ENCODE measurements at regions not wholly inside any gene's neighbourhood (a gene's known extent, or its start where the extent isn't known, plus 50 kb on each side); places are given as distances from the start of the nearest gene placed in this dataset.

- Histone ChIP-seq H3K36me3 (ENCODE audit: insufficient read depth, low read length) (no peaks in the 10 kb centered on the region), H4K20me1 (ENCODE audit: insufficient read depth, low read length) (no peaks in the 10 kb centered on the region), H3K9me3 (ENCODE audit: low read length) (no peaks in the 10 kb centered on the region), H3K4me2 (ENCODE audit: low read length) (no peak overlapping the region), H3K9me2 (ENCODE audit: insufficient read depth, low read length) (no peaks in the 10 kb centered on the region), H2AFZ (ENCODE audit: low read length) (no peak overlapping the region), H3K79me2 (ENCODE audit: insufficient read depth, low read depth, low read length) (no peaks in the 10 kb centered on the region), H3K27ac (ENCODE audit: low read depth, low read length, poor library complexity, severe bottlenecking) (no peak overlapping the region), H3K4me1 (ENCODE audit: insufficient read depth, low read length, poor library complexity, severe bottlenecking) (peaks cover 5% of the 10 kb centered on the region), H3K4me3 (ENCODE audit: low read depth, low read length, poor library complexity, severe bottlenecking) (no peak overlapping the region)
- ChIA-PET CTCF (ENCODE audit: unreplicated experiment) (no interaction called here), POLR2A (interaction anchor here (2.9 kb wide), 1 partner anchor 25 kb away, joined by 33 read pairs; a partner anchor contains a TSS)
- TF ChIP-seq CTCF (conservative IDR thresholded peaks at IDR 0.05; ENCODE audit: low read length) (no peak), EZH2phosphoT487 (IDR thresholded peaks at IDR 0.05; ENCODE audit: borderline replicate concordance, low read depth, low read length) (no peak)
- DNase-seq (ENCODE audit: low spot score), result no peak
- intact Hi-C loops (cut with micrococcal nuclease; ENCODE audit: unreplicated experiment), result no loop called here
- no TSS peak for BruUV-seq (replicated peaks)
These were observed 62.0 kb downstream of the HFE start for GRCh38 chr6:26149240-26149639.

- peaks cover 14% of the 10 kb centered on the region for H3K4me1 ChIP-seq (ENCODE audit: insufficient read depth, low read length, poor library complexity, severe bottlenecking)
- H3K79me2 ChIP-seq (ENCODE audit: insufficient read depth, low read depth, low read length), result no peaks in the 10 kb centered on the region
- no peak for DNase-seq (ENCODE audit: low spot score)
- intact Hi-C loops (cut with micrococcal nuclease; ENCODE audit: unreplicated experiment), result no loop called here
- H2AFZ ChIP-seq (ENCODE audit: low read length), result peak overlapping the region; percentile 25; the same call in 1 of the 2 replicates
- no peaks in the 10 kb centered on the region for H3K9me2 ChIP-seq (ENCODE audit: insufficient read depth, low read length)
- no peaks in the 10 kb centered on the region for H4K20me1 ChIP-seq (ENCODE audit: insufficient read depth, low read length)
- no peaks in the 10 kb centered on the region for H3K9me3 ChIP-seq (ENCODE audit: low read length)
- TF ChIP-seq EZH2phosphoT487 (IDR thresholded peaks at IDR 0.05; ENCODE audit: borderline replicate concordance, low read depth, low read length), result no peak
- no peak overlapping the region for H3K27ac ChIP-seq (ENCODE audit: low read depth, low read length, poor library complexity, severe bottlenecking)
- no TSS peak for BruUV-seq (replicated peaks)
- H3K4me3 ChIP-seq (ENCODE audit: low read depth, low read length, poor library complexity, severe bottlenecking), result no peak overlapping the region
- ChIA-PET POLR2A (interaction anchor here (0.6 to 2.9 kb wide), 6 partner anchors 8 to 66 kb away, joined by 3 to 33 read pairs (median 5); a partner anchor contains a TSS), CTCF (ENCODE audit: unreplicated experiment) (no interaction called here)
- no peaks in the 10 kb centered on the region for H3K36me3 ChIP-seq (ENCODE audit: insufficient read depth, low read length)
- H3K4me2 ChIP-seq (ENCODE audit: low read length), result no peak overlapping the region
These were observed 65.2 kb downstream of the HFE start for GRCh38 chr6:26152226-26153101.

- peak overlapping the region; percentile 91 for H2AFZ ChIP-seq (ENCODE audit: low read length)
- intact Hi-C loops (cut with micrococcal nuclease; ENCODE audit: unreplicated experiment), result loop anchor here (5.0 kb wide), 1 partner anchor 1712 kb away; a partner anchor contains a TSS
- ChIA-PET CTCF (ENCODE audit: unreplicated experiment) (no interaction called here), POLR2A (interaction anchor here (0.5 to 11.6 kb wide), 29 partner anchors 9 to 1714 kb away, joined by 3 to 330 read pairs (median 4); a partner anchor contains a TSS)
- peak overlapping the region; percentile 99 for H3K27ac ChIP-seq (ENCODE audit: low read depth, low read length, poor library complexity, severe bottlenecking)
- H3K4me2 ChIP-seq (ENCODE audit: low read length), result peak overlapping the region; percentile 61
- peaks cover 19% of the 10 kb centered on the region for H3K4me1 ChIP-seq (ENCODE audit: insufficient read depth, low read length, poor library complexity, severe bottlenecking)
- BruUV-seq (replicated peaks), result no TSS peak
- peak; percentile 61 for DNase-seq (ENCODE audit: low spot score)
- peak overlapping the region; percentile 79 for H3K4me3 ChIP-seq (ENCODE audit: low read depth, low read length, poor library complexity, severe bottlenecking)
- H3K9me2 ChIP-seq (ENCODE audit: insufficient read depth, low read length), result no peaks in the 10 kb centered on the region
- TF ChIP-seq CTCF (conservative IDR thresholded peaks at IDR 0.05; ENCODE audit: low read length), result no peak
- TF ChIP-seq EZH2phosphoT487 (IDR thresholded peaks at IDR 0.05; ENCODE audit: borderline replicate concordance, low read depth, low read length), result no peak
- no peaks in the 10 kb centered on the region for H3K36me3 ChIP-seq (ENCODE audit: insufficient read depth, low read length)
- H3K79me2 ChIP-seq (ENCODE audit: insufficient read depth, low read depth, low read length), result 0 out of 2 replicates have a peak, but pooled peaks cover 7% of the 10 kb centered on the region
- no peaks in the 10 kb centered on the region for H3K9me3 ChIP-seq (ENCODE audit: low read length)
- H4K20me1 ChIP-seq (ENCODE audit: insufficient read depth, low read length), result no peaks in the 10 kb centered on the region
These were observed 68.1 kb downstream of the HFE start for GRCh38 chr6:26155061-26155930.
